ENCODE measurements at regions not wholly inside any gene's neighbourhood (a gene's known extent, or its start where the extent isn't known, plus 50 kb on each side); places are given as distances from the start of the nearest gene placed in this dataset.

- TF ChIP-seq CTCF (IDR thresholded peaks at IDR 0.05) = no peak
- TF ChIP-seq REST (IDR thresholded peaks at IDR 0.05) = no peak
- TF ChIP-seq EP300 (IDR thresholded peaks at IDR 0.05) = no peak
- TF ChIP-seq MAX (IDR thresholded peaks at IDR 0.05) = no peak
- TF ChIP-seq POLR2A (IDR thresholded peaks at IDR 0.05; ENCODE audit: low read length) = no peak
- TF ChIP-seq MAFK (IDR thresholded peaks at IDR 0.05; ENCODE audit: partially characterized antibody) = no peak
- TF ChIP-seq CBX8 (IDR thresholded peaks at IDR 0.05) = no peak
- no peak for TF ChIP-seq CEBPB (IDR thresholded peaks at IDR 0.05)
- TF ChIP-seq SMC3 (IDR thresholded peaks at IDR 0.05) = no peak
- TF ChIP-seq KDM1A (IDR thresholded peaks at IDR 0.05; ENCODE audit: low read depth) = no peak
- no peak for TF ChIP-seq CHD4 (IDR thresholded peaks at IDR 0.05; ENCODE audit: borderline replicate concordance)
These were observed 356.7 kb downstream of the FRK start for GRCh38 chr6:115704028-115704427.
